ENCODE measurements at regions not wholly inside any gene's neighbourhood (a gene's known extent, or its start where the extent isn't known, plus 50 kb on each side); places are given as distances from the start of the nearest gene placed in this dataset.

GRCh38 chr4:59249110-59249509, 1951.0 kb upstream of the ADGRL3 start:
- no peaks in the 10 kb centered on the region for H3K9me1 ChIP-seq (replicated peaks; ENCODE audit: control insufficient read depth, extremely low read depth, insufficient read depth, low read length)
- no peak overlapping the region for H3K4me3 ChIP-seq (replicated peaks in 1 of 3; ENCODE audit: insufficient read depth in 1 of 3, low read depth in 1 of 3, low read length in 3 of 3)
- H3K27me3 ChIP-seq (ENCODE audit: control insufficient read depth in 2 of 2, insufficient read depth in 2 of 2, low read length in 2 of 2): no peaks in the 10 kb centered on the region
- no peak overlapping the region for H3K27ac ChIP-seq (ENCODE audit: insufficient read depth, low read depth, low read length)
- ChIA-PET POLR2A (no interaction called here), CTCF (no interaction called here)
- no peak for FAIRE-seq
- BruUV-seq (replicated peaks): no TSS peak
- intact Hi-C loops (cut with micrococcal nuclease) (no loop called here), dilution Hi-C loops (cut with MboI; ENCODE audit: extremely low pct_ligation_motif_present, low sequenced_read_pairs) (no loop called here)
- H3K9ac ChIP-seq (replicated peaks; ENCODE audit: extremely low read depth, insufficient read depth, low read length): no peak overlapping the region
- H3K36me3 ChIP-seq (ENCODE audit: control insufficient read depth in 2 of 2, extremely low read depth in 1 of 2, insufficient read depth in 2 of 2, low read length in 2 of 2): no peaks in the 10 kb centered on the region
- H3K4me1 ChIP-seq (ENCODE audit: control insufficient read depth, extremely low read depth, insufficient read depth, low read length): no peaks in the 10 kb centered on the region
- H3K4me2 ChIP-seq (ENCODE audit: insufficient read depth, low read length): no peak overlapping the region
- no peak for DNase-seq (ENCODE audit: low read depth, low spot score)
- H2AFZ ChIP-seq (ENCODE audit: low read depth, low read length): no peak overlapping the region
- no peak for TF ChIP-seq FOS (IDR thresholded peaks at IDR 0.05; ENCODE audit: borderline replicate concordance, insufficient read depth, low read length)
- no peak for TF ChIP-seq JUN (IDR thresholded peaks at IDR 0.05; ENCODE audit: borderline replicate concordance, insufficient read depth, insufficient read length, low read depth)
- no peaks in the 10 kb centered on the region for H4K20me1 ChIP-seq (replicated peaks; ENCODE audit: control insufficient read depth, extremely low read depth, insufficient read depth, low read length)
- no peaks in the 10 kb centered on the region for H3K79me2 ChIP-seq (ENCODE audit: control insufficient read depth, insufficient read depth, low read length)
- H3K9me3 ChIP-seq (replicated peaks; ENCODE audit: control insufficient read depth, insufficient read depth, low read length): no peaks in the 10 kb centered on the region

GRCh38 chr4:59258002-59258401, 1942.1 kb upstream of the ADGRL3 start:
- no peaks in the 10 kb centered on the region for H3K27me3 ChIP-seq (ENCODE audit: control insufficient read depth in 2 of 2, insufficient read depth in 2 of 2, low read length in 2 of 2)
- H3K9me1 ChIP-seq (replicated peaks; ENCODE audit: control insufficient read depth, extremely low read depth, insufficient read depth, low read length): no peaks in the 10 kb centered on the region
- POLR2A ChIA-PET: no interaction called here
- CTCF ChIA-PET: no interaction called here
- H3K4me3 ChIP-seq (replicated peaks in 1 of 3; ENCODE audit: insufficient read depth in 1 of 3, low read depth in 1 of 3, low read length in 3 of 3): no peak overlapping the region
- DNase-seq (ENCODE audit: low read depth, low spot score) (no peak), FAIRE-seq (no peak)
- no peaks in the 10 kb centered on the region for H4K20me1 ChIP-seq (replicated peaks; ENCODE audit: control insufficient read depth, extremely low read depth, insufficient read depth, low read length)
- TF ChIP-seq GATA2 (IDR thresholded peaks at IDR 0.05; ENCODE audit: insufficient read depth, insufficient read length, low read depth, low read length) (no peak), CTCF (IDR thresholded peaks at IDR 0.05; ENCODE audit: extremely low read depth in 1 of 2, insufficient read depth in 1 of 2, low read depth in 1 of 2, low read length in 2 of 2) (no peak), POLR2AphosphoS5 (IDR thresholded peaks at IDR 0.05; ENCODE audit: insufficient read depth, low read depth, low read length) (no peak), MYC (IDR thresholded peaks at IDR 0.05; ENCODE audit: low read depth, low read length) (no peak), JUN (IDR thresholded peaks at IDR 0.05; ENCODE audit: borderline replicate concordance, insufficient read depth, insufficient read length, low read depth) (no peak), MAX (IDR thresholded peaks at IDR 0.05; ENCODE audit: insufficient read depth, insufficient read length) (no peak), FOS (IDR thresholded peaks at IDR 0.05; ENCODE audit: borderline replicate concordance, insufficient read depth, low read length) (no peak), EZH2 (IDR thresholded peaks at IDR 0.05; ENCODE audit: borderline replicate concordance, low read depth, low read length, severe bottlenecking) (no peak), POLR2A (IDR thresholded peaks at IDR 0.05; ENCODE audit: low read depth, low read length) (no peak)
- peaks cover 5% of the 10 kb centered on the region for H3K9me3 ChIP-seq (replicated peaks; ENCODE audit: control insufficient read depth, insufficient read depth, low read length)
- BruUV-seq (replicated peaks): no TSS peak
- no peak overlapping the region for H3K27ac ChIP-seq (ENCODE audit: insufficient read depth, low read depth, low read length)
- H3K9ac ChIP-seq (replicated peaks; ENCODE audit: extremely low read depth, insufficient read depth, low read length): no peak overlapping the region
- no peak overlapping the region for H2AFZ ChIP-seq (ENCODE audit: low read depth, low read length)
- intact Hi-C loops (cut with micrococcal nuclease) (no loop called here), dilution Hi-C loops (cut with MboI; ENCODE audit: extremely low pct_ligation_motif_present, low sequenced_read_pairs) (no loop called here)
- H3K36me3 ChIP-seq (ENCODE audit: control insufficient read depth in 2 of 2, extremely low read depth in 1 of 2, insufficient read depth in 2 of 2, low read length in 2 of 2): no peaks in the 10 kb centered on the region
- H3K79me2 ChIP-seq (ENCODE audit: control insufficient read depth, insufficient read depth, low read length): no peaks in the 10 kb centered on the region
- H3K4me2 ChIP-seq (ENCODE audit: insufficient read depth, low read length): no peak overlapping the region
- H3K4me1 ChIP-seq (ENCODE audit: control insufficient read depth, extremely low read depth, insufficient read depth, low read length): no peaks in the 10 kb centered on the region
